K562 (cell line): ENCODE measurements at regions not wholly inside any gene's neighbourhood (a gene's known extent, or its start where the extent isn't known, plus 50 kb on each side); places are given as distances from the start of the nearest gene placed in this dataset.

Experiments
- CTCF ChIP-seq, 3 experiments: IDR thresholded peaks in 2 of 3; conservative IDR thresholded peaks in 1 of 3; 2 replicates each; pipeline ENCODE4 v1.5.1; 2011 to 2012; ENCODE audit warnings: low read length in 3 of 3, mild to moderate bottlenecking in 3 of 3, control low read depth in 2 of 3, improper control_type of control experiment in 1 of 3, inconsistent platforms in 1 of 3, low read depth in 1 of 3, mixed read lengths in 1 of 3, moderate library complexity in 1 of 3; ENCODE audit not compliant: insufficient read depth in 2 of 3
- EHMT2 ChIP-seq: fragments of 450-650 bp; IDR thresholded peaks from 2 replicates; pipeline ENCODE4 v1.6.1; 2018; ENCODE audit warnings: antibody characterized with exemption
- EP300 ChIP-seq: IDR thresholded peaks from 2 replicates; pipeline ENCODE4 v1.6.1; 2012; ENCODE audit warnings: low read length, improper control_type of control experiment
- FOXJ3 ChIP-seq: sonication (generic); formaldehyde crosslinking; IDR thresholded peaks from 2 replicates; pipeline ENCODE4 v1.4.0; 2020; ENCODE audit warnings: mild to moderate bottlenecking, missing genetic modification reagents
- STAT6 ChIP-seq: sonication (generic); formaldehyde crosslinking; IDR thresholded peaks from 2 replicates; pipeline ENCODE4 v1.8.1; 2023; ENCODE audit warnings: mild to moderate bottlenecking, missing genetic modification reagents
- ZMIZ1 ChIP-seq, 2 experiments: fragments of 150-350 bp in 1 of 2; IDR thresholded peaks; 2 replicates each; pipeline ENCODE4 v1.6.1; 2012 to 2016; ENCODE audit warnings: low read depth in 2 of 2, low read length in 2 of 2, mild to moderate bottlenecking in 1 of 2, moderate library complexity in 1 of 2

GRCh38 chr19:28577233-28577632 is 635.7 kb downstream of the UQCRFS1 start:
- TF ChIP-seq STAT6 = no peak
- no peak for TF ChIP-seq CTCF (IDR thresholded peaks at IDR 0.05 in 2 of 3, conservative IDR thresholded peaks at IDR 0.05 in 1 of 3; ENCODE audit: insufficient read depth in 2 of 3, low read depth in 1 of 3, low read length in 3 of 3)
- no peak for TF ChIP-seq ZMIZ1 (IDR thresholded peaks at IDR 0.05; ENCODE audit: low read depth in 2 of 2, low read length in 2 of 2)
- TF ChIP-seq FOXJ3 (CRISPR knock-in tag) = no peak
- TF ChIP-seq EHMT2 = no peak
- TF ChIP-seq EP300 = no peak
